ENCODE measurements at regions not wholly inside any gene's neighbourhood (a gene's known extent, or its start where the extent isn't known, plus 50 kb on each side); places are given as distances from the start of the nearest gene placed in this dataset.
"Not testable (repeated sequence)": the region's sequence is repeated elsewhere in the genome, so short reads cannot be mapped to it uniquely, and the experiment has no call there.

DNA sequence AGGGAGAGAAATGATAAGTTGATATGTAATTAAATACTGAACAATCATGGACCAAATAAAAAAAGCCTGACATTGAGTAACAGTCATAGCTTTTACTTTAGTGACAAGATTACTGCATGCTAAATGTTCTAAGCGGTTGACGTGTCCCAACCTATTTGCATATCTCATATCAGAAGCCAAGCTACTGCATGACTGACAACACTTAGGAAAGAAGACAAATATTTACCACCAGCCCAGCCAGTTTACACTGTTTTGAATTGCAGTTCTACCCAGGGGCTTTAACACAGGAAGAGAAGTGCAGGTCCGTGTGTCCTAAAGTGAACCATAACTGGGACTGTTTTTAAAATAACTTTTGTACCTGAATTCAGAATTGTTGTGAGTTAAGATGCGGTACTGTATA, 219.9 kb downstream of the PRDM9 start:
- no peak for FAIRE-seq

DNA sequence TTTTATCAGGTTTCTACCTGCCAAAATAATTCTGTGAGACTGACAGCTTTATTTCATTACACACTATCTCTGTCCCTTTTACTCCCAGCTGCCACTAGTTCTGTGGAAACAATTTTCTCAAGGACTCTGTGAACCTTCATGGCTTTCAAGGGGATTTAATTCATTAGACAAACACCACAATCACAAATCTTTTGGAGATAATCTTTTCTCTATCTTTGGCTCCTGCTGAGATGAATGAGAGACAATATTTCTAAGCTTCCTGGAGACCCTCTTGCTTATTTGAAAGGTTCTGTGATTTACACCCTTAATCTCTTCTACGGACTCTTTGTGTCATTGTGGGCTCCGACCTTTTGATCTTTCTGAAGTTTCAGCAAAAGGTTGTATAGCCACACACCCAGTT, 222.6 kb downstream of the PRDM9 start:
- no peak for FAIRE-seq

DNA sequence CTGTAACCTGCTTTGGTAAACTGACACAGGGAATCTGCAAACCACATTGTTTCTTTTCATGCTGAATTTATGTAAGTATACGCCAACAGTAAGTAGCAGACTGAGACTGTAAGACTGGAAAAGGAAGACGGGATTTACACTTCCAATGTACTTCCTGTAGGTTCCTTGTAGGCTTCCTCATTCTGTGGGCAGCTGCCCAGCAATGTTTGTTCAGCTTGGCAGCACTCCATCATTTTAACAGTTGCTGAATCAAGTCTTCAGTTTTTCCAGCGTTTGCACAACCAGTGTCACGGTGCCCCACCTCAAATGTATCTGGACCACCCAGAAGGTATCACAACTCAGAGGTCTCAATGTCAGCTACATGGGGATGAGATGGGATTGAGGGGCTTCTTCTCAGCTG, 232.6 kb downstream of the PRDM9 start:
- no peak for FAIRE-seq

DNA sequence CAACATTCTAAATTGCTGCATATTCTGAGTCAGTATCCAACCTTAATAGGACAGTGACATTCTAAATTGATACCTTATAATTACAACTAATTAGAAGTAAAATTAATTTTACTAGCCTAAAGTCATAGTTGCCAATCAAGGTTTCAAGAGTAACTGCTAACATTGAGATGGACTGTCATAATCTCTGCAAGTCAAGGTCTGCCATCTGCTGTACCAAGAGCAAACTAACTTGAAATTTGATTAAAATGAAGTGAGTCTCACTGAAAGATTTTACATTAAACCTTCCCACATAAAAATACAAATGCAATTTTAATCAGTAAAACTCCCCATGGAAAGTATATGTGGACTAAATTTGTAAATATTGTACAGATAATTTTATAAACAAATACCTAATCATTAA, 235.3 kb downstream of the PRDM9 start:
- FAIRE-seq: no peak

DNA sequence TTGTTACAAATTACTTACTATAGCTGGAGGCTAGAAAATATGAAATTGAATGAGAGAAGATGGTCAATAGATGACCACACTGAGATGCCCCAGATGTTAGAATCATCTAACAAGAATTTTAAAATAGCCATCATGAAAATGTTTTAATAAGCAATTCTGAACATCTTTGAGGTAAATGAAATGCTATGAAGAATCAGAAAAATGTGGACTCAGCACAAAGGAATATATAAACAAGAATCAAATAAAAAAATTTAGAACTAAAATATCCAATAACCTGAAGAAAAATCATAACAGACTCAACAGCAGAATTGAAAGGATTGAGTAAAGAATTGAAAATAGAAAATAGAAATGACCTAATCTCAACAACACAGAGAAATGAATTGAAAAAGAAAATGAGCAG, 248.5 kb downstream of the PRDM9 start:
- no peak for FAIRE-seq

DNA sequence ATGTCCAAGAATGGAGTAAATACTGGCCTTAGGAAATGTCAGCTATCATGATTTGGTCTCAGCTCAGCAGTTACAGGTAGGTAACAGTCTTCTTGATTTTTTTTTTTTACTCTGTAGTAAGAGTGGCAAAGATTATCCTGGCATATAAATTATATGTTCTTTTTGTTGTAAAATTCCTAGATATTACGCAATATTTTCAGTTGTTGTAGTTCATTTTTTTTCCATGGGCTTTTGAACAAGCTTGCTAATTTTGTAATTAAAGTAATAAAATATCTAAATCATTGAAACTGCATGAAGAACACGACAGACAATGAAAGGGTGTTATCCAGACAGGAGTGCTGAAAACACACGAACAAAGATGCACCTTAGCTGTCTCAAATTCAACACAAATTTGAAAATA, 249.4 kb downstream of the PRDM9 start:
- no peak for FAIRE-seq

DNA sequence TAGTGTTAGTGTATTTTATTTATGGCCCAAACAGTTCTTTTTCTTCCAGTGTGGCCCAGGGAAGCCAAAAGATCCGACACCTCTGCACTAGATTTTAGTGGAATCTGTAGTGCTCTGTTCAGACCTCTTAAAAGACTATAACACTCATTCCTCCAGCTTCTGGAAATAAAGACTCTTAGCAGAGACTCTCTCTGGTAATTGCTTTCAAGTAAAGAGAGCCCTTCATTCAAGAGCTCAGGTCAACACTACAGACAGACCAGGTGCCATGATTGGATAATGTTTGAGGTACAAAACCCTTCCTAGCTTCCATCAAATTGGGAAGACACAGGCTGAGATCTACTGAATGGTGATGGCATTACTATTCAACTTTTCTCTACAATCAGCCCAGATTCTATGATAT, 255.8 kb downstream of the PRDM9 start:
- no peak for FAIRE-seq

DNA sequence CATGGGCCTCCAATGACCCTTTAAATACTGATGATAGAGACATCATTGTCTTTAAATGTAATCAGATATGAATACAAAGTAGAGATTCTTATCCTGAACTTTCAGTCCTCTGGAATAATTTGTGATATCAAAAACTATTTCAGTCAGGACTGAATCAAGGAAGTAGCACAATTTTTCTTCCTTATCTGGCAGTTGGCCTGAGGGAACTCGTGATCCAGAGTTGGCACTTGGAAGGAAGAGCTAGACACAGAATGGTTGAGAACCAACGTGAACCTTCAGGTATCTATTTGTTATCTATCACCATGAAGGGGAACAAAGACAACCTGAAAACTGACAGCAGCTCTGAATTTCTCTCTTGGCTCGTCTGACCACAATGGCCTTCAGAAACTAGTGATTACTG, 269.3 kb downstream of the PRDM9 start:
- FAIRE-seq: no peak

DNA sequence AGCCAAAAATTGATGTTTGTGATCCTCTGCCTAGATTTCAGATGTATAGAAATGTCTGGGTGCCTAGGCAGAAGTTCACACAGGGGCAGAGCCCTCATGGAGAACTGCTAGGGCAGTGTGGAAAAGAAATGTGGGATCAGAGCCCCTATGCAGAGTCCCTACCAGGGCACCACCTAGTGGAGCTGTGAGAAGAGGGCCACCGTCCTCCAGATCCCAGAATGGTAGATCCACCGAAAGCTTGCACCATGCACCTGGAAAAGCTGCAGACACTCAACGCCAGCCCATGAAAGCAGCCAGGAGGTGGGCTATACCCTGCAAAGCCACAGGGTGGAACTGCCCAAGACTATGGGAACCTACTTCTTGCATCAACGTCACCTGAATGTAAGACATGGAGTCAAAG, 292.9 kb downstream of the PRDM9 start:
- FAIRE-seq: not testable (repeated sequence)

DNA sequence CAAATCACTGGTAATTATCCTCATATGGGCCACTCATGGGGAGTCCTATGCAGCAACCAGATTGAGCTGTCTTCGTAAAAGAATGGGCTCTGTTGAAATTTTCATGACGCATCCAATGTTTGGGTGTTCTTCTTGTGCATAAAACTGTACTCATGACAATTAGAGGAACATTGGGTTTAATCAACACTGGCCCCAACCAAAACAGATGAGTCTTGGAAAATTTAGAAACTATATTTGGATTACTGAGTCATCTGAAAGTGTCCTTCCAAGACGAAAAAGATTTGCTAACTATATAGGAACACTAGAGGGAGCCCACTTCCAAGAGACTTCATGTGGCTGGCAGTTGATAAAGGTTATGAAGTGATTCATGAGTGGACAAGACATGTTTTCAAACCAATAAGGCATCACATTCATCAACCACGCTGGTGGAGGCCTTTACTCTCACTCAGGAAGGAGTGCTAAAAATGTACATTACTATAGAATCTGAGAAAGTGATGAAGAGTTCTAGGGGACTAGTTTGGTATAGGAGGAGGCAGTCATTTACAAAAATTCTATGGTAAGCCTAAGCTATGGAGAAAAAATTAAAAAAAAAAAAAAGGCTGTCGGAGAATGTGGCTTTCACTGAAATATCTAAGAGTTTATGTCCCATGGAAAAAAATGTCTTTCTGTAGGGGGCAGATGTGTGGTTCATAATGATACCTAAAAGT, 313.5 kb downstream of the PRDM9 start:
- FAIRE-seq: no peak

DNA sequence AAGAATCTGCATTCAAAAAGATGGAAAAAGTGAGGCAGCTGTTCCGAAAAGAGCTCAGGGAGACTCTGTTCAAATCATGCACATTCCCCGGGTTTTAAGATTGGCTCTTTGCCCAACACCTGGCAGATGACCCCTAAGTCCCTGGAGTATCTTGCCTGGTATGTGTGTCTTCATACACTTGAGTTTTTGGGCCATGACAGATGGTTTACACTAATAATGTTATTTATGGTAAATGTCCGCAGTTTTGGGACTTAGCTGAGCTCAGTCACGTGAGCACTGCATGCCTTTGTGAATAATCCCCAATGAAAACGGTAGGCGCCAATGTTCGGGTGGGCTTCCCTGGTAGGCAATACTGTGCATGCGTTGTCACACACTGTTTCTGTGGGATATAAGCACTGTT, 316.1 kb downstream of the PRDM9 start:
- no peak for FAIRE-seq

DNA sequence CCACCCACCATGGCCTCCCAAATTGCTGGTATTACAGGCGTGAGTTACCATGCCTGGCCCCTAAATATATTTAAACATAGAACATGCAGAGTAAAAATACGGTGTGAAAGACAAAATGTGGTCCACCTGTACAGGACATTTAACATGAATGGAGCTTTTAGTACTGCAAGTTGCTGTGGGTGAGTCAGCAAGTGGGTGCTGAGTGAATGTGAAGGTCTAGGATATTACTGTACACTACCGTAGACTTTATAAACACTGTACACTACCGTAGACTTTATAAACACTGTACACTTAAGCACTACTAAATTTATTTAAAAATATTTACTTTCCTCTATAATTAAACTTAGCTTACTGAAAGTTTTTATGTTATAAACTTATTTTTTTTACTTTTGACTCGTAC, 317.8 kb downstream of the PRDM9 start:
- no peak for FAIRE-seq

DNA sequence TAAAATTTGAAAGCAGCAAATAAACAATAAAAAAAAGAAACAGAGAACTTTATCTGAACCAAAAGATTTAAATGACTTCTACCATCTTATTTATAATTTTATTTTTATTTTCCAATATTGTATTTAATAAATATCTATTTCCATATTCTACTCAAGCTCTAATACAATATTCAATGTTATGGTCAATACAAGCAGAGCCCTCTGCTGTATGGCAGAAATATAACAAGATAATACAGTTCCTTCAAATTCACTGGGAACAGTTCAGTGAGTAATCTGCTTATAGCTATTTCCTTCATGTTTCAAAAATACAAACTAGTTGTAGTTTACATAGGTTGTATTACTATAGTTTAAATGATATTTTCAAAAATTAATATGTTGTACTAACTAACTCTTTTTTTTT, 332.7 kb downstream of the PRDM9 start:
- FAIRE-seq: no peak

DNA sequence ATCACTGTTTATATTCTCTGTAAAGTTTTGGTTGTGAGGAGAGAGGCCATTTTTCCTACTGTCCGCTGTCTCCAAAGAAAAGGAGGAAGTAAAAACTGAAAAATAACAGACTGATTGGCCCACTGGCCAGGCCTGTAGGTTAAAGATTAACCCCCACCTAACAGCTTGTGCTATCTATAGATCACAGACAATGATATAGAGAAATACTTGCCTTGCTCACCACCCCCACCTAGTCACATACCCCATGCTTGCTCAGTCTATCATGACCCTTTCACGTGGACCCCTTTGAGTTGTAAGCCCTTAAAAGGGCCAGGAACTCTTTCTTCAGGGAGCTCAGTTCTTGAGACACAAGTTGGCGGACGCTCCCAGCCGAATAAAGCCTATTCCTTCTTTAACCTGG, 357.4 kb downstream of the PRDM9 start:
- FAIRE-seq: no peak

DNA sequence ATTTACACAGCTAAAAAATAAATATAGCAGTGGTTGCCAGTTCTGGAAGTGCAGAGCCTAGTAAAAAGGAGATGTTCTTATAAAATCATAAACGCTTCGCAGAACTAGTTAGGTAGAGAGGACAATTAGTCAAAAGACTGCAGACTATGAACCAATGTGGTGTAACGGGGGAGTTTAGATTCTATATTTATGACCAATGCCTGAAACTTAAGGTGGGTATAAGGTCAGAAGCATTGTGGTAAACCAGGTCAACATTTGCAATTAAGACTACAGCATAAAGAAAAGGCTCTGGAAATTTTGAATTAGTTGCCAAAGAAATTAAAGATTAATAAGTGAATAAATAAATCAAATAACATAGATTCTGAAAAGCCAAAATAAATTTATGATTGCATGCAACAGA, 370.4 kb downstream of the PRDM9 start:
- no peak for FAIRE-seq

DNA sequence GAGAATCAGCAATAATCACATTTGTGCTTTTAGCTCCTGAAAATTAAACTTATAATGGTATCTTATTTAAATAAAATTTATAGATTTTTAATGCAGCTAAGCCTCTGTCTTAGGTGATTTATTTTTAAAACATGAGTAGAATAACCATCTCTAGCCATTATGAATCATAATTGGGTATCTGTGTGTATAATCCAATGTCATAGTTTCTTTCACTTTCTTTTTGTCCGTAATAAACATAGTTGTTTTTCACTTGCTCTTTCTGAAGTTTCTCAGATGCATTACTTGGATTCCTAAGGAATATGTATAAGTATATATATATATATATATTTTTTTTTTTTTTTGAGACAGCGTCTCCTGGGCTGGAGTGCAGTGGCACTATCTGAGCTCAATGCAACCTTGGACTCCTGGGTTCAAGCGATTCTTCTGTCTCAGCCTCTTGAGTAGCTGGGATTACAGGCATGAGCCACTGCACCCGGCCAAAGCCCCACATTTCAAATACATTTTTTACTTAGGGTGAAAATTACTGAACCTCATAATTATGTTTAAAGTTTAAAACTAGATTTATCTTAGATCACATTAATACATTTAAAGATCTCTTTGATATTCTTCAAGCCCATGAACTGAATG, 377.1 kb downstream of the PRDM9 start:
- no peak for FAIRE-seq

DNA sequence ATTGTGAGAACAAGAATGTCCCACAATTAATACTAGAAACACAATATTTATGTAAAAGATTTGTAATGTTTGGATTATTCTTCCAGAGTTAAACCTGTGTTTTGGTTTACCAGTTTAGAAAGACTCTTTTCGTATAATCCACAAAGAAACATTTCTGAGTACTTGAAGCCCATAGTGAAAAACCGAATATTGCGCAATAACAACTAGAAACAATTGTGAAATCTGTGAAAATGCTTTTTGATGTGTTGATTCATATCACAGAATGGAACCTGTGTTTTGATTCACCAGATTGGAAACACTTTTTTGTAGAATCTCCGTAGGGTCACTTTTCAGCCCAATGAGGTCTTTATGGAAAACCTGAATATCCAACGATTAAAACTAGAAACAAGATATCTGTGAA, 386.2 kb downstream of the PRDM9 start:
- no peak for FAIRE-seq

DNA sequence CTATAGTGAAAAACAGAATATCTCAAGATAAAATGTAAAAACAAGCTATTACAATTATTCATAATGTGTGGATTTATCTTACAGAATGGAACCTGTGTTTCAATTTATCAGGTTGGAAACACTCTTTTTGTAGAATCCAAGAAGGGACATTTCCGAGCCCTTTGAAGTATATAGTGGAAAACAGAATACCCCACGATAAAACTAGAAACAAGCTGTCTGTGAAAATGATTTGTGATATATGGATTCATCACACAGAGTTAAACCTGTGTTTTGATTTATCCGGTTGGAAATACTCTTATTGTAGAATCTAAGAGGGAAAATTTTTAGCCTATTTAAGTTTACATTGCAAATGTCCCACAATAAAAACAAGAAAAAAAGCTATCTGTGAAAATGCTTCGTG, 388.2 kb downstream of the PRDM9 start:
- FAIRE-seq: no peak

DNA sequence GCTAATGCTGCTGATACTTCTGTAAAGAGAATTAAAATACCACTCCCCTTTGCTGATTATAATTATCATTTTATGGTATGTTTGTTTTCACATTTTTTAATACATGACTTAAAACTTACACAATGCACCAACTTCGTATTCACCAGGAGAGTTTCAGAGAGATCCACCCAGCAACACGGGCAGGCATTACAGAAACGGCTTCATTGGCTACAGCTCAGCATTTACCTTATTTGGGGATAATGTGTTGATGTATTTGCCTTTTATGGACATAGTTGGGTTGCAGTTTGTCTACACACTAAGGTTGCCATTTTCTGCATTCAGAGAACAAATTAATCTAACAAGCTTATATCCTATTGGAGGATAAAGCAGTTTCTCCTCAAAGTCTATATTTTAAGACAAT, 423.6 kb downstream of the PRDM9 start:
- no peak for FAIRE-seq

DNA sequence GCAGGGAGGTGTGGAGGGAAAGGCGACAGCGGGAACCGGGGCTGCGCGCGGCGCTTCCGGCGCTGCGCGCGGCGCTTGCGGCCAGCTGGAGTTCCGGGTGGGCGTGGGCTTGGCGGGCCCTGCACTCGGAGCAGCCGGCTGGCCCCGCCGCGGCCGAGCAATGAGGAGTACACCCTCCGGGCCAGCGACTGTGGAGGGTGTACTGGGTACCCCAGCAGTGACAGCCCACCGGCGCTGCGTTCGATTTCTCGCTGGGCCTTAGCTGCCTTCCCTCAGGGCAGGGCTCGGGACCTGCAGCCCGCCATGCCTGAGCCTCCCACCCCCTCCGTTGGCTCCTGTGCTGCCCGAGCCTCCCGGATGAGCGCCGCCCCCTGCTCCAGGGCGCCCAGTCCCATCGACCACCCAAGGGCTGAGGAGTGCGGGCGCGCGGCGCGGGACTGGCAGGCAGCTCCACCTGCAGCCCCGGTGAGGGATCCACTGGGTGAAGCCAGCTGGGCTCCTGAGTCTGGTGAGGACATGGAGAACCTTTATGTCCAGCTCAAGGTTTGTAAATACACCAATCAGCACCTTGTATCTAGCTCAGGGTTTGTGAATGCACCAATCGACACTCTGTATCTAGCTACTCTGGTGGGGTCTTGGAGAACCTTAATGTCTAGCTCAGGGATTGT, 444.0 kb downstream of the PRDM9 start:
- not testable (repeated sequence) for FAIRE-seq

DNA sequence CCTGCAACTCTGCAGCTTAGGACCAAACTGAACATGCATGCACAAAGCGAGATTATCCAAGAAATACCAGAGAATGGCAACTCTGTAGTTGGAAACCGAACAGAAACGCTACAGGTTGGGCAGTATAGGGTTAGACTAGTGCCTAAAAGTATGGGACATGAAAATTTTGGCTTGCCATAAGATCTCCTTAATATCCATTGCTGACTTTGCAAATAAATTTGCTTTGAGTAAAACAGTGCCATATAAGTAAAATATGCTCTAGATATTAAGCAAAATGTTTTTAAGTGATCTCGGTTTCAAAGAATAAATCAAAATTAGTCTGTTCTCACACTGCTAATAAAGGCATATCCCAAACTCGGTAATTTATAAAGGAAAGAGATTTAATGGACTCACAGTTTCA, 456.0 kb downstream of the PRDM9 start:
- FAIRE-seq: no peak

DNA sequence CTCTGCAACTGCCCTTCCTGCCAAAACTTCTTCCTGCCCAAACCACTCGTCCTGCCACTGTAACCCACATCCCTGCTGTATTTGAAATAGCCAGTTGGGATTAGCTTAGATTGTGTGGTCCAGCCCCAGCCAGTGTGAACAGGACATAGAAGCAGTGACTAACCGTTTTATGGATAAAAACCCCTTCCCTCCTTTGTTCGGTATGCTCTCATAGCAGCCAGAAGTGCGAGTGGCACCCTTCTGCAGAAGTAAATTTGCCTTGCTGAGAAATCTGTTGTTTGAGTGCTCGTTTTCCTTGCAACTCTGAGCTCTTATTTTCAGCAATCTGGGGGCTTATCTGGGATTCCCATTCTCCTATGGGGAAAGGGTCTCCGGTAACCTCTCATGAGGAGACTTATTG, 470.0 kb downstream of the PRDM9 start:
- FAIRE-seq: no peak

DNA sequence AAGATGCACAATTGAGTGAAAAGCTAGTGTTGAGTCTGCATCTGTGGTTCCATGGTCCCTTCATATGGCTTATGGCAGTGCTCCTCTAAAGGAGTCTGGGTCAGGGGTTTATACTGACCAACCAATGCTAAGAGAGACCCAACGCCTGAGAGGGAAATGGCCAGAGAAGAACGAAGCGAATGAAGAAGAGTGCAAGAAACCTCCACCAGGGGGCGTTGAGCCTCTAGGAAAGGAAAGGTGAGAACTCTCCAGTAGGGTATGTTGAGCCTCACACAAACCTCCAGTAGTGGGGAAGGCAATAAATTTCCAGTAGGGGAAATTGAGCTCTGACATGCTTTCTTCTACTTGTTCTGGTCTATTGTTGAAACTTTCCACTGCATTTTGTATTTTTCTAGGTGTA, 470.6 kb downstream of the PRDM9 start:
- FAIRE-seq: no peak

DNA sequence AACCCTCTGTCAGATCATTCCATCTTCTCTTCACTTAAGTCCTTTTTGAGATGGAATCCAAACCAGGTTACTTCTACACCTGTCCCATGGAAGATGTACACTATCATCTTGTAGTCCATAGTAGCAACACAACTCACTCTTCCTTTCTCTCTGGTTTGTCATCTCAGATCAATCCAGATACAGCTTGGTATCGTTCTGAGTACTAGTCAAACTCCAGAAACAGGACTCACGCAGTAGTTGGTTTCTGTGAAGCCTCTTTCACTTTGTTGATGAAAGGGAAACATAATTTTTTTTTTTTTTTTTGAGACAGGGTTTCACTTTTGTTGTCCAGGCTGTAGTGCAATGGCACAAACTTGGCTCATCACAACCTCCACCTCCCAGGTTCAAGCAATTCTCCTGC, 484.0 kb downstream of the PRDM9 start:
- no peak for FAIRE-seq

Measured in TTC549 (cell line).